Upper lobe of left lung (tissue), 6 donors: ENCODE measurements at regions not wholly inside any gene's neighbourhood (a gene's known extent, or its start where the extent isn't known, plus 50 kb on each side); places are given as distances from the start of the nearest gene placed in this dataset.

Experiments used
- ATAC-seq, 2 donors: fragments of 200-7000 bp; cut with Tn5 transposase; one replicate each; pipeline ENCODE4 v1.9.1; 2022; ENCODE audit warnings: mild to moderate bottlenecking in 2 of 2, moderate library complexity in 2 of 2; ENCODE audit not compliant: low FRiP score in 2 of 2
- DNase-seq, 2 donors: peaks; one replicate each; pipeline ENCODE4 v3.0.0-alpha.2; 2019 to 2020
- H3K27ac ChIP-seq, 4 donors: fragments of 200-600 bp; sonication (generic); one replicate each; pipeline ENCODE4 v1.5.1; 2016 to 2019
- H3K27me3 ChIP-seq, 4 donors: fragments of 200-600 bp; sonication (generic); one replicate each; pipeline ENCODE4 v1.5.1; 2017 to 2019
- H3K36me3 ChIP-seq, 4 donors: fragments of 200-600 bp; sonication (generic); one replicate each; pipeline ENCODE4 v1.5.1; 2016 to 2019
- H3K4me1 ChIP-seq, 4 donors: fragments of 200-600 bp; sonication (generic); one replicate each; pipeline ENCODE4 v1.5.1; 2018 to 2019
- H3K4me3 ChIP-seq, 4 donors: fragments of 200-600 bp; sonication (generic); one replicate each; pipeline ENCODE4 v1.5.1; 2017 to 2019; ENCODE audit warnings: mild to moderate bottlenecking in 2 of 4, moderate library complexity in 1 of 4
- H3K9me3 ChIP-seq, 4 donors: fragments of 200-600 bp; sonication (generic); one replicate each; pipeline ENCODE4 v1.5.1; 2018 to 2019
- CTCF ChIP-seq, 6 experiments: fragments of 450-650 bp in 4 of 6; fragments of 200-600 bp in 2 of 6; sonication (generic) in 2 of 6; IDR thresholded peaks; one replicate each; pipeline ENCODE4 v1.5.1; 2016 to 2019; ENCODE audit warnings: antibody characterized with exemption in 6 of 6
- EP300 ChIP-seq, 4 donors: sonication (generic); formaldehyde crosslinking; IDR thresholded peaks; one replicate each; pipeline ENCODE4 v1.5.1; 2017; ENCODE audit warnings: antibody characterized with exemption in 4 of 4, control low read depth in 2 of 4
- POLR2A ChIP-seq, 4 donors: fragments of 450-650 bp; IDR thresholded peaks; one replicate each; pipeline ENCODE4 v1.5.1; 2016 to 2017; ENCODE audit warnings: antibody characterized with exemption in 4 of 4, mild to moderate bottlenecking in 2 of 4
- POLR2AphosphoS5 ChIP-seq, 2 donors: sonication (generic); formaldehyde crosslinking; IDR thresholded peaks; one replicate each; pipeline ENCODE4 v1.5.1; 2017; ENCODE audit warnings: antibody characterized with exemption in 2 of 2
- WGBS, 2 donors: methylation state at CpG; one replicate each; pipeline ENCODE4 v1.1.5; 2017 to 2018; 5-methylcytosine and 5-hydroxymethylcytosine counted together
- donor health status: DM: no; HTN: no; CAD: no; lungs with moderate emphysema.
- donor health status: DM: no; HTN: yes; CAD: no; lungs with severe emphysema.

- Histone ChIP-seq H3K27ac (no peak overlapping the region), H3K4me3 (no peak overlapping the region), H3K9me3 (no peaks in the 10 kb centered on the region), H3K27me3 (no peaks in the 10 kb centered on the region), H3K4me1 (peaks cover 0 to 8% (median 4%) of the 10 kb centered on the region in 4 donors), H3K36me3 (no peaks in the 10 kb centered on the region)
- no peak for TF ChIP-seq CTCF (IDR thresholded peaks at IDR 0.05)
- peak in 1 of 2 donors; percentile 31 for TF ChIP-seq POLR2AphosphoS5 (IDR thresholded peaks at IDR 0.05)
- 63 to 64% methylated on average over 6 to 7 of the region's 7 CpGs for WGBS, 2 donors
- no peak for ATAC-seq
- peak in 1 of 2 donors; percentile 38 for DNase-seq
Measured at GRCh38 chr5:168215646-168216045, 75.8 kb upstream of the WWC1 start.

GRCh38 chr5:168216989-168217388 lies 74.5 kb upstream of the WWC1 start:
- ATAC-seq (no peak), DNase-seq (no peak)
- H3K27ac ChIP-seq = no peak overlapping the region
- peaks cover 0 to 8% (median 4%) of the 10 kb centered on the region in 4 donors for H3K4me1 ChIP-seq
- H3K4me3 ChIP-seq = no peak overlapping the region
- TF ChIP-seq POLR2A (IDR thresholded peaks at IDR 0.05) = no peak
- no peak for TF ChIP-seq POLR2AphosphoS5 (IDR thresholded peaks at IDR 0.05)
- TF ChIP-seq EP300 (IDR thresholded peaks at IDR 0.05) = no peak
- no peak for TF ChIP-seq CTCF (IDR thresholded peaks at IDR 0.05)
- H3K27me3 ChIP-seq = no peaks in the 10 kb centered on the region
- no peaks in the 10 kb centered on the region for H3K9me3 ChIP-seq
- 37 to 50% methylated on average over 2 of the region's 2 CpGs for WGBS, 2 donors
- H3K36me3 ChIP-seq = no peaks in the 10 kb centered on the region

- DNase-seq (no peak), ATAC-seq (no peak)
- Histone ChIP-seq H3K27me3 (no peaks in the 10 kb centered on the region), H3K9me3 (no peaks in the 10 kb centered on the region), H3K4me1 (peaks cover 0 to 8% (median 4%) of the 10 kb centered on the region in 4 donors), H3K4me3 (no peak overlapping the region), H3K36me3 (no peaks in the 10 kb centered on the region), H3K27ac (no peak overlapping the region)
- whole genome bisulfite sequencing, 2 donors = 58 to 78% methylated on average over 7 of the region's 7 CpGs
- TF ChIP-seq POLR2A (IDR thresholded peaks at IDR 0.05) (no peak), CTCF (IDR thresholded peaks at IDR 0.05) (no peak), EP300 (IDR thresholded peaks at IDR 0.05) (no peak), POLR2AphosphoS5 (IDR thresholded peaks at IDR 0.05) (no peak)
Measured at GRCh38 chr5:168217497-168217896, 73.9 kb upstream of the WWC1 start.

GRCh38 chr5:168218746-168219145 lies 72.7 kb upstream of the WWC1 start:
- no peak for ATAC-seq
- H3K27ac ChIP-seq = no peak overlapping the region
- no peaks in the 10 kb centered on the region for H3K9me3 ChIP-seq
- 81 to 96% methylated on average over 4 to 9 of the region's 9 CpGs for WGBS, 2 donors
- no peak overlapping the region for H3K4me3 ChIP-seq
- no peaks in the 10 kb centered on the region for H3K27me3 ChIP-seq
- H3K4me1 ChIP-seq = peaks cover 0 to 8% (median 4%) of the 10 kb centered on the region in 4 donors
- no peaks in the 10 kb centered on the region for H3K36me3 ChIP-seq
- no peak for DNase-seq
- TF ChIP-seq POLR2A (IDR thresholded peaks at IDR 0.05) (no peak), CTCF (IDR thresholded peaks at IDR 0.05) (no peak), EP300 (IDR thresholded peaks at IDR 0.05) (no peak), POLR2AphosphoS5 (IDR thresholded peaks at IDR 0.05) (no peak)
